ENCODE measurements at regions not wholly inside any gene's neighbourhood (a gene's known extent, or its start where the extent isn't known, plus 50 kb on each side); places are given as distances from the start of the nearest gene placed in this dataset.

GRCh38 chr6:79832723-79833122, 114.6 kb downstream of the ELOVL4 start:
- FAIRE-seq (no peak), DNase-seq (ENCODE audit: low spot score) (no peak), ATAC-seq (no peak)
- H3K27me3 ChIP-seq (ENCODE audit: control insufficient read depth in 1 of 2, insufficient read depth in 2 of 2, low read length in 2 of 2): no peaks in the 10 kb centered on the region
- ChIA-PET POLR2A (no interaction called here), CTCF (ENCODE audit: low intra/inter-chr PET ratio, low total read pairs) (no interaction called here)
- no peaks in the 10 kb centered on the region for H4K20me1 ChIP-seq (ENCODE audit: insufficient read depth, low read length)
- H3K36me3 ChIP-seq (replicated peaks in 1 of 2; ENCODE audit: control insufficient read depth in 1 of 2, insufficient read depth in 2 of 2, low read length in 2 of 2): no peaks in the 10 kb centered on the region
- no TSS peak for BruUV-seq (replicated peaks)
- H2AFZ ChIP-seq (ENCODE audit: low read length): no peak overlapping the region
- no peak overlapping the region for H3K9ac ChIP-seq (ENCODE audit: insufficient read depth, low read depth, low read length)
- H3K9me3 ChIP-seq (ENCODE audit: low read length): no peaks in the 10 kb centered on the region
- intact Hi-C loops (cut with micrococcal nuclease; ENCODE audit: unreplicated experiment) (no loop called here), in situ Hi-C loops (cut with HindIII; ENCODE audit: extremely low pct_ligation_motif_present, low pct_unique_long_range_greater_than_20kb) (no loop called here)
- H3K4me2 ChIP-seq (ENCODE audit: low read depth, low read length): no peak overlapping the region
- H3K79me2 ChIP-seq (ENCODE audit: insufficient read depth, low read length): no peaks in the 10 kb centered on the region
- 3% methylated on average over 2 of the region's 2 CpGs for WGBS (ENCODE audit: low lambda C conversion rate)
- no peak overlapping the region for H3K27ac ChIP-seq (ENCODE audit: extremely low read length, insufficient read depth, low read length)
- H3K4me1 ChIP-seq (ENCODE audit: insufficient read depth, low read length): no peaks in the 10 kb centered on the region
- no peak overlapping the region for H3K4me3 ChIP-seq (replicated peaks in 1 of 3; ENCODE audit: insufficient read depth in 1 of 3, low read depth in 2 of 3, low read length in 3 of 3)
- TF ChIP-seq, protein P1, sequence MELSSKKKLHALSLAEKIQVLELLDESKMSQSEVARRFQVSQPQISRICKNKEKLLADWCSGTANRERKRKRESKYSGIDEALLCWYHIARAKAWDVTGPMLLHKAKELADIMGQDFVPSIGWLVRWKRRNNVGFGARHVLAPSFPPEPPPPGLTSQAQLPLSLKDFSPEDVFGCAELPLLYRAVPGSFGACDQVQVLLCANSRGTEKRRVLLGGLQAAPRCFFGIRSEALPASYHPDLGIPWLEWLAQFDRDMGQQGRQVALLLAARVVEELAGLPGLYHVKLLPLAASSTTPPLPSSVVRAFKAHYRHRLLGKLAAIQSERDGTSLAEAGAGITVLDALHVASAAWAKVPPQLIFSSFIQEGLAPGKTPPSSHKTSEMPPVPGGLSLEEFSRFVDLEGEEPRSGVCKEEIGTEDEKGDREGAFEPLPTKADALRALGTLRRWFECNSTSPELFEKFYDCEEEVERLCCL (CRISPR knock-in tag; IDR thresholded peaks at IDR 0.05; ENCODE audit: borderline replicate concordance): no peak
- no peak for TF ChIP-seq ZNF614 (CRISPR knock-in tag; IDR thresholded peaks at IDR 0.05; ENCODE audit: borderline replicate concordance)
- TF ChIP-seq ZSCAN9 (CRISPR knock-in tag; IDR thresholded peaks at IDR 0.05; ENCODE audit: borderline replicate concordance): no peak
- no peak for TF ChIP-seq ZFP36 (IDR thresholded peaks at IDR 0.05; ENCODE audit: borderline replicate concordance, low read depth, low read length, partially characterized antibody)
- no peak for TF ChIP-seq ZNF883 (CRISPR knock-in tag; IDR thresholded peaks at IDR 0.05; ENCODE audit: not compliant biosample characterization)
- no peak for TF ChIP-seq SATB2 (CRISPR knock-in tag; IDR thresholded peaks at IDR 0.05)
- TF ChIP-seq ZNF296 (CRISPR knock-in tag; conservative IDR thresholded peaks at IDR 0.05): no peak
- TF ChIP-seq ATF3 (CRISPR knock-in tag; IDR thresholded peaks at IDR 0.05): no peak
- no peak for TF ChIP-seq ZNF776 (CRISPR knock-in tag; IDR thresholded peaks at IDR 0.05)
- TF ChIP-seq, protein P2, sequence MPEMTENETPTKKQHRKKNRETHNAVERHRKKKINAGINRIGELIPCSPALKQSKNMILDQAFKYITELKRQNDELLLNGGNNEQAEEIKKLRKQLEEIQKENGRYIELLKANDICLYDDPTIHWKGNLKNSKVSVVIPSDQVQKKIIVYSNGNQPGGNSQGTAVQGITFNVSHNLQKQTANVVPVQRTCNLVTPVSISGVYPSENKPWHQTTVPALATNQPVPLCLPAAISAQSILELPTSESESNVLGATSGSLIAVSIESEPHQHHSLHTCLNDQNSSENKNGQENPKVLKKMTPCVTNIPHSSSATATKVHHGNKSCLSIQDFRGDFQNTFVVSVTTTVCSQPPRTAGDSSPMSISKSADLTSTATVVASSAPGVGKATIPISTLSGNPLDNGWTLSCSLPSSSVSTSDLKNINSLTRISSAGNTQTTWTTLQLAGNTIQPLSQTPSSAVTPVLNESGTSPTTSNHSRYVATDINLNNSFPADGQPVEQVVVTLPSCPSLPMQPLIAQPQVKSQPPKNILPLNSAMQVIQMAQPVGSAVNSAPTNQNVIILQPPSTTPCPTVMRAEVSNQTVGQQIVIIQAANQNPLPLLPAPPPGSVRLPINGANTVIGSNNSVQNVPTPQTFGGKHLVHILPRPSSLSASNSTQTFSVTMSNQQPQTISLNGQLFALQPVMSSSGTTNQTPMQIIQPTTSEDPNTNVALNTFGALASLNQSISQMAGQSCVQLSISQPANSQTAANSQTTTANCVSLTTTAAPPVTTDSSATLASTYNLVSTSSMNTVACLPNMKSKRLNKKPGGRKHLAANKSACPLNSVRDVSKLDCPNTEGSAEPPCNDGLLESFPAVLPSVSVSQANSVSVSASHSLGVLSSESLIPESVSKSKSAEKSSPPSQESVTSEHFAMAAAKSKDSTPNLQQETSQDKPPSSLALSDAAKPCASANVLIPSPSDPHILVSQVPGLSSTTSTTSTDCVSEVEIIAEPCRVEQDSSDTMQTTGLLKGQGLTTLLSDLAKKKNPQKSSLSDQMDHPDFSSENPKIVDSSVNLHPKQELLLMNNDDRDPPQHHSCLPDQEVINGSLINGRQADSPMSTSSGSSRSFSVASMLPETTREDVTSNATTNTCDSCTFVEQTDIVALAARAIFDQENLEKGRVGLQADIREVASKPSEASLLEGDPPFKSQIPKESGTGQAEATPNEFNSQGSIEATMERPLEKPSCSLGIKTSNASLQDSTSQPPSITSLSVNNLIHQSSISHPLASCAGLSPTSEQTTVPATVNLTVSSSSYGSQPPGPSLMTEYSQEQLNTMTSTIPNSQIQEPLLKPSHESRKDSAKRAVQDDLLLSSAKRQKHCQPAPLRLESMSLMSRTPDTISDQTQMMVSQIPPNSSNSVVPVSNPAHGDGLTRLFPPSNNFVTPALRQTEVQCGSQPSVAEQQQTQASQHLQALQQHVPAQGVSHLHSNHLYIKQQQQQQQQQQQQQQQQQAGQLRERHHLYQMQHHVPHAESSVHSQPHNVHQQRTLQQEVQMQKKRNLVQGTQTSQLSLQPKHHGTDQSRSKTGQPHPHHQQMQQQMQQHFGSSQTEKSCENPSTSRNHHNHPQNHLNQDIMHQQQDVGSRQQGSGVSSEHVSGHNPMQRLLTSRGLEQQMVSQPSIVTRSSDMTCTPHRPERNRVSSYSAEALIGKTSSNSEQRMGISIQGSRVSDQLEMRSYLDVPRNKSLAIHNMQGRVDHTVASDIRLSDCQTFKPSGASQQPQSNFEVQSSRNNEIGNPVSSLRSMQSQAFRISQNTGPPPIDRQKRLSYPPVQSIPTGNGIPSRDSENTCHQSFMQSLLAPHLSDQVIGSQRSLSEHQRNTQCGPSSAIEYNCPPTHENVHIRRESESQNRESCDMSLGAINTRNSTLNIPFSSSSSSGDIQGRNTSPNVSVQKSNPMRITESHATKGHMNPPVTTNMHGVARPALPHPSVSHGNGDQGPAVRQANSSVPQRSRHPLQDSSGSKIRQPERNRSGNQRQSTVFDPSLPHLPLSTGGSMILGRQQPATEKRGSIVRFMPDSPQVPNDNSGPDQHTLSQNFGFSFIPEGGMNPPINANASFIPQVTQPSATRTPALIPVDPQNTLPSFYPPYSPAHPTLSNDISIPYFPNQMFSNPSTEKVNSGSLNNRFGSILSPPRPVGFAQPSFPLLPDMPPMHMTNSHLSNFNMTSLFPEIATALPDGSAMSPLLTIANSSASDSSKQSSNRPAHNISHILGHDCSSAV (CRISPR knock-in tag; IDR thresholded peaks at IDR 0.05; ENCODE audit: borderline replicate concordance): no peak
- TF ChIP-seq ZNF431 (CRISPR knock-in tag; IDR thresholded peaks at IDR 0.05; ENCODE audit: borderline replicate concordance, low read depth): no peak
- no peak for TF ChIP-seq ZNF513 (CRISPR knock-in tag; conservative IDR thresholded peaks at IDR 0.05)
- TF ChIP-seq HHEX (CRISPR knock-in tag; IDR thresholded peaks at IDR 0.05): no peak
- TF ChIP-seq ZFP90 (CRISPR knock-in tag; IDR thresholded peaks at IDR 0.05; ENCODE audit: borderline replicate concordance): no peak
- no peak for TF ChIP-seq ZNF761 (CRISPR knock-in tag; conservative IDR thresholded peaks at IDR 0.05)

Data from HepG2 (cell line).